DOHH2 (cell line): ENCODE measurements at regions not wholly inside any gene's neighbourhood (a gene's known extent, or its start where the extent isn't known, plus 50 kb on each side); places are given as distances from the start of the nearest gene placed in this dataset.

Source experiments
- H3F3A ChIP-seq: fragments of 200-600 bp; sonication (generic), shearing (Covaris generic); 2 replicates; pipeline ENCODE4 v1.6.0; 2016; ENCODE audit warnings: antibody characterized with exemption, mild to moderate bottlenecking; ENCODE audit not compliant: control insufficient read depth, insufficient read depth
- H3K27ac ChIP-seq: fragments of 200-600 bp; sonication (generic); 2 replicates; pipeline ENCODE4 v1.5.1; 2014; ENCODE audit warnings: low read depth, mild to moderate bottlenecking, low read length, moderate library complexity
- H3K27me3 ChIP-seq: fragments of 200-600 bp; sonication (generic); 2 replicates; pipeline ENCODE4 v1.6.1; 2014; ENCODE audit warnings: mild to moderate bottlenecking, low read length, mixed read lengths; ENCODE audit not compliant: control insufficient read depth
- H3K36me3 ChIP-seq: fragments of 200-600 bp; sonication (generic); 2 replicates; pipeline ENCODE4 v1.6.1; 2014; ENCODE audit warnings: mild to moderate bottlenecking, low read length, moderate library complexity, mixed read lengths; ENCODE audit not compliant: control insufficient read depth
- H3K4me1 ChIP-seq: fragments of 200-600 bp; sonication (generic); 2 replicates; pipeline ENCODE4 v1.6.1; 2014; ENCODE audit warnings: mild to moderate bottlenecking, low read length, mixed read lengths; ENCODE audit not compliant: control insufficient read depth
- H3K4me2 ChIP-seq: fragments of 200-600 bp; sonication (generic); 2 replicates; pipeline ENCODE4 v1.6.0; 2014; ENCODE audit warnings: mild to moderate bottlenecking, low read length, moderate library complexity
- H3K4me3 ChIP-seq: fragments of 200-600 bp; sonication (generic); 2 replicates; pipeline ENCODE4 v1.5.1; 2014; ENCODE audit warnings: mild to moderate bottlenecking, low read length, mixed read lengths
- H3K79me2 ChIP-seq: fragments of 200-600 bp; sonication (generic); 2 replicates; pipeline ENCODE4 v1.6.1; 2014; ENCODE audit warnings: mild to moderate bottlenecking, low read length, mixed read lengths; ENCODE audit not compliant: control insufficient read depth
- H3K9me2 ChIP-seq: fragments of 200-600 bp; sonication (generic); replicated peaks from 2 replicates; pipeline ENCODE4 v1.6.1; 2014; ENCODE audit warnings: mild to moderate bottlenecking, low read length, mixed read lengths; ENCODE audit not compliant: control insufficient read depth
- H3K9me3 ChIP-seq: fragments of 200-600 bp; sonication (generic); 2 replicates; pipeline ENCODE4 v1.6.1; 2014; ENCODE audit warnings: antibody characterized with exemption, low read length, mixed read lengths; ENCODE audit not compliant: control insufficient read depth, insufficient read depth
- H4K20me1 ChIP-seq: fragments of 200-600 bp; sonication (generic); 2 replicates; pipeline ENCODE4 v1.6.0; 2014; ENCODE audit warnings: low read depth, mild to moderate bottlenecking, antibody characterized with exemption, low read length, moderate library complexity; ENCODE audit not compliant: control insufficient read depth, insufficient read depth
- EZH2phosphoT487 ChIP-seq: fragments of 200-600 bp; sonication (generic); IDR thresholded peaks from 2 replicates; pipeline ENCODE4 v1.6.1; 2017; ENCODE audit warnings: borderline replicate concordance, mild to moderate bottlenecking, antibody characterized with exemption, low read length, moderate library complexity, mixed read lengths
- TF ChIP-seq, protein P1 (sequence below): fragments of 200-600 bp; sonication (generic); IDR thresholded peaks from one replicate; pipeline ENCODE4 v1.5.1; 2014; ENCODE audit warnings: antibody characterized with exemption, mild to moderate bottlenecking, low read depth, low read length; ENCODE audit not compliant: poor library complexity, severe bottlenecking

DNA sequence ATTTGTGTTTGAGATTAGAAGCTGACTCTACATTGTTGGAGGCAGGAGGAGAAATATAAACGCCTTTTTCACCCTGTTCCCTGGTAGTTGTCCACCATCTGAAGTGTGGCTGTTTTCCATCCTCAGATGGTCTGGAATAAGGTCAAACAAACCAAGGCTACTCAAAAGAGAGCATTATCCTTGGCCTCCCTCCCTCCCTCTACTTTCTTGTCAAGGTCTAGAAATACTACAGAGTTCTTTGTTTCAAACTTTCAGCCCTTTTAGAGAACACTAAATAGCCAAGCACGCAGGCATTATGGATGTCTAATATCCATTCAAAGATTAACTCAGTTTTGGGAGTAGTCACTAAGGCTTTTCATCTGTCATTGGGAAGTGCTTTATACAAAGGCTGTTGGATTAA is 215.8 kb upstream of the ITGA4 start:
- no peaks in the 10 kb centered on the region for H3K4me1 ChIP-seq
- no peaks in the 10 kb centered on the region for H3F3A ChIP-seq
- TF ChIP-seq, protein P1, sequence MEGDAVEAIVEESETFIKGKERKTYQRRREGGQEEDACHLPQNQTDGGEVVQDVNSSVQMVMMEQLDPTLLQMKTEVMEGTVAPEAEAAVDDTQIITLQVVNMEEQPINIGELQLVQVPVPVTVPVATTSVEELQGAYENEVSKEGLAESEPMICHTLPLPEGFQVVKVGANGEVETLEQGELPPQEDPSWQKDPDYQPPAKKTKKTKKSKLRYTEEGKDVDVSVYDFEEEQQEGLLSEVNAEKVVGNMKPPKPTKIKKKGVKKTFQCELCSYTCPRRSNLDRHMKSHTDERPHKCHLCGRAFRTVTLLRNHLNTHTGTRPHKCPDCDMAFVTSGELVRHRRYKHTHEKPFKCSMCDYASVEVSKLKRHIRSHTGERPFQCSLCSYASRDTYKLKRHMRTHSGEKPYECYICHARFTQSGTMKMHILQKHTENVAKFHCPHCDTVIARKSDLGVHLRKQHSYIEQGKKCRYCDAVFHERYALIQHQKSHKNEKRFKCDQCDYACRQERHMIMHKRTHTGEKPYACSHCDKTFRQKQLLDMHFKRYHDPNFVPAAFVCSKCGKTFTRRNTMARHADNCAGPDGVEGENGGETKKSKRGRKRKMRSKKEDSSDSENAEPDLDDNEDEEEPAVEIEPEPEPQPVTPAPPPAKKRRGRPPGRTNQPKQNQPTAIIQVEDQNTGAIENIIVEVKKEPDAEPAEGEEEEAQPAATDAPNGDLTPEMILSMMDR = no peak
- TF ChIP-seq EZH2phosphoT487 = no peak
- H3K79me2 ChIP-seq = no peaks in the 10 kb centered on the region
- no peak overlapping the region for H3K4me3 ChIP-seq
- no peaks in the 10 kb centered on the region for H3K9me3 ChIP-seq
- H3K27me3 ChIP-seq = no peaks in the 10 kb centered on the region
- no peaks in the 10 kb centered on the region for H3K9me2 ChIP-seq
- no peak overlapping the region for H3K27ac ChIP-seq
- no peak overlapping the region for H3K4me2 ChIP-seq
- H3K36me3 ChIP-seq = no peaks in the 10 kb centered on the region
- H4K20me1 ChIP-seq = no peaks in the 10 kb centered on the region

GRCh38 chr2:181241797-181242196 is 215.4 kb upstream of the ITGA4 start:
- Histone ChIP-seq H3K79me2 (no peaks in the 10 kb centered on the region), H3K9me3 (no peaks in the 10 kb centered on the region), H3K9me2 (no peaks in the 10 kb centered on the region), H3K27me3 (no peaks in the 10 kb centered on the region), H3F3A (no peaks in the 10 kb centered on the region), H3K27ac (no peak overlapping the region), H3K4me2 (no peak overlapping the region), H3K4me1 (no peaks in the 10 kb centered on the region), H3K36me3 (no peaks in the 10 kb centered on the region), H3K4me3 (no peak overlapping the region), H4K20me1 (no peaks in the 10 kb centered on the region)
- no peak for TF ChIP-seq EZH2phosphoT487
- TF ChIP-seq, protein P1 = no peak

GRCh38 chr2:181242262-181242661 is 214.9 kb upstream of the ITGA4 start:
- H4K20me1 ChIP-seq = no peaks in the 10 kb centered on the region
- no peaks in the 10 kb centered on the region for H3F3A ChIP-seq
- no peaks in the 10 kb centered on the region for H3K27me3 ChIP-seq
- no peaks in the 10 kb centered on the region for H3K9me2 ChIP-seq
- H3K4me3 ChIP-seq = no peak overlapping the region
- TF ChIP-seq EZH2phosphoT487 = no peak
- TF ChIP-seq, protein P1 = no peak
- no peaks in the 10 kb centered on the region for H3K79me2 ChIP-seq
- H3K9me3 ChIP-seq = no peaks in the 10 kb centered on the region
- H3K27ac ChIP-seq = no peak overlapping the region
- H3K4me1 ChIP-seq = no peaks in the 10 kb centered on the region
- H3K36me3 ChIP-seq = no peaks in the 10 kb centered on the region
- no peak overlapping the region for H3K4me2 ChIP-seq

DNA sequence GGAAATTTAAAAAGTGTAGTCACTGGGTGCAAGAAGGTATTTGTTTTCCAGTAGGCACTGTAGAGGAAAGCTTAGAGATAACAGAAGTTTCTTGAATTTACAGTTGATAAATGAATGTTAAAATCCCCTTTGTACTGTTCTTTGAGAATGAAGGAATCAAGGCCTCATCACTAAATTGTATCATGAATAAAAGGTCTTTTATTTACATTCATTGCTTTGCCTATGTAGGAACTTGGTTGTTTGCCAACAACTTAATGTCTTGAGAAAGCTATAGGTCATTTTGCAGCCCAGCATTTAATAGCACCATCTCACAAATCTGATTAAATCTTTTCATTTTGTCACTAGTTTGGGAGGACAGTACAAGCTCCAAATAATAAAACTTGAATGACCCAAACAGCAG is 213.9 kb upstream of the ITGA4 start:
- TF ChIP-seq EZH2phosphoT487 = no peak
- TF ChIP-seq, protein P1 = no peak
- H3K79me2 ChIP-seq = no peaks in the 10 kb centered on the region
- no peak overlapping the region for H3K27ac ChIP-seq
- no peaks in the 10 kb centered on the region for H3K4me1 ChIP-seq
- no peak overlapping the region for H3K4me2 ChIP-seq
- no peaks in the 10 kb centered on the region for H3K36me3 ChIP-seq
- H3K4me3 ChIP-seq = no peak overlapping the region
- no peaks in the 10 kb centered on the region for H3K9me2 ChIP-seq
- no peaks in the 10 kb centered on the region for H4K20me1 ChIP-seq
- no peaks in the 10 kb centered on the region for H3K27me3 ChIP-seq
- H3K9me3 ChIP-seq = no peaks in the 10 kb centered on the region
- no peaks in the 10 kb centered on the region for H3F3A ChIP-seq
